ENCODE measurements at regions not wholly inside any gene's neighbourhood (a gene's known extent, or its start where the extent isn't known, plus 50 kb on each side); places are given as distances from the start of the nearest gene placed in this dataset.
A peak's percentile ranks its signal among the peaks of the same experiment; 100 is the strongest.
"Not testable (repeated sequence)": the region's sequence is repeated elsewhere in the genome, so short reads cannot be mapped to it uniquely, and the experiment has no call there.

- DNase-seq: no peak
These were observed 256.3 kb upstream of the RFC3 start for GRCh38 chr13:33561627-33562026.

- DNase-seq: no peak
These were observed 246.3 kb upstream of the RFC3 start for GRCh38 chr13:33571618-33572017.

DNA sequence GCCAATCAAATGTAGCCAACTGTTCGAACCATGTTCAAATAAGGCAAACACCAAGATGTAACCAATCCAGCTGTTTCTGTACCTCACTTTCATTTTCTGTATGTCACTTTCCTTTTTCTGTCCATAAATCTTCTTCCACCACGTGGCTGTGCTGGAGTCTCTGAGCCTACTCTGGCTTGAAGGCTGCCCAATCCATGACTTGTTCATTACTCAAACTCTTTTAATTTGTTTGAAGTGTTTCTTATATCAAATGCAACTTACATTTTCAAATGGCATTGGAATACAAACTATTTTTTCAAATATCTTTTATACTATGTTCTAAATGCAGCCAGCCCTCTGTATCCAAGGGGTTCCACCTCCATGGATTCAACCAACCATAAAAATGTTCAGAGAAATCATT is 245.6 kb upstream of the RFC3 start:
- DNase-seq: not testable (repeated sequence)

GRCh38 chr13:33575378-33575777 is 242.6 kb upstream of the RFC3 start:
- DNase-seq: no peak

DNA sequence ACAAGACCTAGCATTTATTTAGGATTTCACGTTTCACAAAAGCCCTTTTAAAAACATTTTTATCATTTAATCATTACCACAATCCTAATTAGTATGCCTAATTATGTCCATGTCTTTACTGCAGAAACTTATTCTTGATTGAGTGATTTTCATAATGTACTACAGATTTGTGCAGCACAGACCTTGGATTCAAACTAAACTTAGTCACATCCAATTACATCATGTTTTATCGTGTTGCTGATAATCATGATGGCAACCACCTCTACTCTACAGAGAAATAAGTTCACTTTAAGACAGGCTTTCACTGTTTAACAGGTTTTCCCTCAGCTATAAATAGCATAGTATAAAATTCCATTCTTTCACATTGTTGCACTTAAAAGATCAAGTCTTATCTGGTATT is 240.9 kb upstream of the RFC3 start:
- DNase-seq: no peak

DNA sequence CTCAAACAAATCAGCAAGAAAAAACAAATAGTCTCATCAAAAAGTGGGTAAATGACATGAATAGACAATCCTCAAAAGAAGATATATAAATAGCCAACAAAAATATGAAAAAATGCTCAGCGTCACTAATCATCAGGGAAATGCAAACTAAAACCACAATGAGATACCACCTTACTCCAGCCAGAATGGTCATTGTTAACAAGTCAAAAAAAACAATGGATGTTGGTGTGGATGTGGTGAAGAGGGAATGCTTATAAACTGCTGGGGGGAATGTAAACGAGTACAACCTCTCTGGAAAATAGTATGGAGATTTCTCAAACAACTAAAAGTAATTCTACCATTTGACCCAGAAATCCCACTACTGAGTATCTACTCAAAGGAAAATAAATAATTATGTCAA is 239.2 kb upstream of the RFC3 start:
- DNase-seq: no peak

GRCh38 chr13:33582121-33582520 is 235.8 kb upstream of the RFC3 start:
- no peak for DNase-seq

DNA sequence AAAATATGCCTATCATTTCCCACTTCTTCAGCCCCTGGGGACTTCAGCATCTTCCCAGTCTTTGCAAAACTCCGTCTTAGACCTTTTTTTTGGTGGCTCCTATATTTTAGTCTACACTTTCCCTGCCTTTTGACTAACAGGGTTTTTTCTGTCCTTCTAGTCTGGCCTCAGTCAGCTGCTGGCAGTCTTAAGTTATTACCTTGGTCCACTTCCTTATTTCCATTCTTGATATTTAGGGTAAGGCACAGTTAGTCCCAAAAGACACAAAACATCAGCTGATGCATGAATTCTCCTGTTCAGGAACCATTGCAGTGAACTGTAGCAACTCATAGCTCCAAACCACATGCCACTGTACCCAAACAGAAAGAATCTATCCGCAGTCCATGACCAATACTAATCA is 234.6 kb upstream of the RFC3 start:
- DNase-seq: no peak

DNA sequence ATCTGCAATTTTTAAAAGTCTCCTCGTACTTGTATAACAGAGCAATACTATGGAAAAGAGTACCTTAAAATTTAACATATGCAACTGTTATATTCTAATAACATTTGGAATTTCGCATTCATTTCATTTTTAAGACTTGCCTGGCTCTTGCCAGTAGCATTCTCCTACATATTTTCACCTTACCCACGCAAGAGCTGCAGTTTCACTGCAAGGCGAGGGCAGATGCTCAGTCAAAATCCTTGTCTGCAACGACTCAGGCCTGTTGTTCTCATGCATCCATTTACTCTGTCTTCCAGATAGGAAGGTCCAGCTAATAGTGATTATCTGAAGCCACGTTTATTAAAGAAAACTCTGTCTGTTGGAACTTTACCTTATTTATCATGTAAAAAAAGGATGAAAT is 227.0 kb upstream of the RFC3 start:
- no peak for DNase-seq

GRCh38 chr13:33606692-33607091 is 211.3 kb upstream of the RFC3 start:
- no peak for DNase-seq

DNA sequence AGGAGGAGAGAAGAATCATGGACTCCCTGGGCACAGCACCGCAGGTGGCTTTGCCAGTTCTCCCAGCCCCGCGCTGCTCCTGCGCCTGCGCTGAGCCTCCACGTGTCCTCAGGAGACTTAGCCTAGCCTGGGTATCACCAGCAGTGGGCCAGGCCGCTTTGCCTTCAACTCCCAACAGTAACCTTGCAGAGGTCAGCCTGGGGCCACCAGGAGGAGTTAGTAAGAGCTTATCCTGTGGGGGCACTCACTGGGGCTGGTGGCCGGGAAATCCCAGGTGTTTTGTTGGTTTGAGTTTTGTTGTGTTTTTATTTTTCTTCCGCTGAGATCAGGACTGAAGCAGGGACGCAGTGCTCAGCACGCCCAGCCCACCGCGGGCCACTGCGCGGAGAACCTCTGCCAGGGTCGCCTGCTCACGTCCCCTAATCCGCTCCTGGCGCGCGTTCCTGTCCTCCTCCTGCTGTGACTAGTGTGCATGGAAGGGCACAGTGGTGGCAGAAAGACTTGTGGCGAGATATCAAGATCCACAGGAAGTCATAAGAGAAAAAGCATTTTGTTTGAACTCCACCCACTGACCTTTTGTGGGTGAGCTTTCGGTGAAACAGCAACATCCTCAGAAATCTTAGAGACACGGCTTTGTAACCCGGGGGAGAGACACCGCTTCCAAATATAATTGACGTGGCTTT is 207.4 kb upstream of the RFC3 start:
- DNase-seq: peak; percentile 74

- no peak for DNase-seq
These were observed 206.7 kb upstream of the RFC3 start for GRCh38 chr13:33611121-33611805.

- DNase-seq: peak; percentile 19
These were observed 205.0 kb upstream of the RFC3 start for GRCh38 chr13:33612641-33613638.

DNA sequence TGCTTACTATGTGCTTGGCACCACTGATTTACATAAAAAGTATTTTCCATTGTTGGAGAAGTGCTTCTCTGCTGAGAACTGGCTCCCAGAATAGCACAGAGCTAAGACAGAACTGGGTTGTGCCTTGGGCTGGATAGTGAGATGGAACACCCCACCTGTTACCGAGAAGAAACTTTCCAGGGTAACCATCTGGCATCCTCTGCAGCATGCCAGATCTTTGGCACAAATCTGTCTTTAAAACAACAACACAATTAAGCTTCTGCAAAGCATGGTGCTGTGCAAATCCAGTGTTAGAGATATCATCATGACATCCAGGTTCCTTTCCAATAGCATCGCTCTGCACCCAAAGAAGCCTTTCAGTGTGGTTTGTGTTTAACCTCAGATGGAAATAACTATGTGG is 202.5 kb upstream of the RFC3 start:
- no peak for DNase-seq

DNA sequence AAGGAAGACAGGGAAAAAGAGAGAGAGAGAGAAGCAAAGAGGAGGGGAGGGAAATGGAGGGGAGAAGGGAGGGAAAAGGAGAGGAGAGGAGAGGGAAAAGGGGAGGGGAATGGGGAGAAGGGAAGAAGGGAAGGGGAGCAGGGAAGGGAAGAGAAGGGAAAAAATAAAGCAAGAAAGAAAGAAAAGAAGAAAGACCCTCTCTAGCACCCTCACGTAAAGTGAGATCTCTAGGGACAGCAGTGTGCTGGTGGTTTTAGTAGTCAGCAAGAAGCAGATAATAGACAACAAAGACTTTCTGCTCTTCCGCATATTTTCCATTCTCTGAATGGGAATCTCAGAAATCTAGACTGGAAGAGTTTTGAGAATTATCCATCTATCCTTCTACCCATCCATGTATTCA is 201.8 kb upstream of the RFC3 start:
- no peak for DNase-seq

DNA sequence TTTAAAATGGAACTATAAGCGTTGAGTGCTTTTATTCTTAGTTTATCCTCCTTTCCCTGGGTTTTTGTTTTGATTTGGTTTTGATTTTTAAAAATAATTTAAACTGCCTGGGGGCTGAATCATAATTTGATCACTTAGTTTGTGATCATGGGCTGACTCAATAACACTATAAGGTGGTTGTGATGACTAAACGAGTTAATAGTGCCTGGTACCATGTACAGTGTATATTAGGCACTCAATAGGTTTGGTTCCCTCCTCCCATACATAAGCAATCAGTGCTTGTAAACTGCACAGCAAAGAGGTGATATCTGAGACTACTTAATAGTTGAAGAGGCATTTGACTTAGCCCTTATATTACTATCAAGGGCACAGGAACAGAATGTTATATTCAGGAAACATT is 200.9 kb upstream of the RFC3 start:
- DNase-seq: no peak

DNA sequence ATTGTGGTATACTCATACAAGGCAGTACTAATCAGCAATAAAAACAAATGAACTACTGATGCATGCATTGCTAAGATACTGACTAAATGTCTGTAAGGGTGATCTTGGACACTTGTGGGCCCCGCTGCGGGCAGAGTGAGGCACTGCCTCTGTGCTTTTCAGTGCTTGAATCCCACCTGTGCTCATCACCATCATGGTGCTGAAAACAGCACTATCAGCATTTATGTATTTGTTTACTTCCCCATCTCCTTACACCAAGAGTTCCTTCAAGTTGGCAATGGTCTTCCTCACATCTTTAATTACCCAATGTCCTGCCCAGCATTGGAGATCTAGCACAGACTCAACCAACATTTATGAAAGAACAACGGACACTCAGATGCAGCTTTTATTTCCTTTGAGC is 193.7 kb upstream of the RFC3 start:
- DNase-seq: no peak

GRCh38 chr13:33624740-33625139 is 193.2 kb upstream of the RFC3 start:
- no peak for DNase-seq

DNA sequence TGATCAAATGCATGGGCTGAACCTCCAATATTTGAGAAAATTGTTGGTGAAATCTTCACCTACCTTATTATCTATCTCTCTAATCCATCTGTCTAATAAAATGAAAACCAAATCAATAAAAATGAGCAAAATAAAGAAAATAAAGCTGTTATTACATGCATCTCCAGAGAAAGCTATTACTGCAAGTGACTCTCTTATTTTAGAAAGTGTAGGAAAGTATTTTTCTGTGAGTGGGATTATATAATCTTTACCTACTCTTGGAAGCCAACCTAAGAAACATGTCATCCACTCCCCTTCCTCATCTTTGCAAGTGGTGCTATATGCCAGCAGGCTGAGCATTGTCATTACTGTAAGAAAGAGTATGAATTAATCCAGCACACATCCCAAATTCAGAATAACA is 191.5 kb upstream of the RFC3 start:
- no peak for DNase-seq

DNA sequence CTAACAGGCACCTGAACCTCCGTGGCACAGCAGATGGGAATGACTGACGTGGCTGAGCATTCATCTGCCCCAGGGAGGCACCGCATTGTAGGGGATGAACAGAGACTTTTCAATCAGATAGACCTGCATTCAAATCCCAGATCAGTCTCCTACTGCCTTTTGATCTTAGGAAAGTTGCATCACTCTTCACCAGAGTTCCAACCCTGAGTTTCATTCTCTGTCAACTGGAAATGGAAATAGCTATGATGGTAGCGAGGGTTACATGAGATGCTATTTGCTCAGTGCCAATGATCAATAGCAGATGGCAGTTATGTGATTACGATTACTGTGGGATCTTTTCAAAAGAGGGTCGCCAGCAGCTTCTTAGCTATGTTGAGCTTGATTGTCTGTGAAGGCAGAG is 189.3 kb upstream of the RFC3 start:
- DNase-seq: no peak

GRCh38 chr13:33629605-33630360 is 188.2 kb upstream of the RFC3 start:
- DNase-seq: no peak

DNA sequence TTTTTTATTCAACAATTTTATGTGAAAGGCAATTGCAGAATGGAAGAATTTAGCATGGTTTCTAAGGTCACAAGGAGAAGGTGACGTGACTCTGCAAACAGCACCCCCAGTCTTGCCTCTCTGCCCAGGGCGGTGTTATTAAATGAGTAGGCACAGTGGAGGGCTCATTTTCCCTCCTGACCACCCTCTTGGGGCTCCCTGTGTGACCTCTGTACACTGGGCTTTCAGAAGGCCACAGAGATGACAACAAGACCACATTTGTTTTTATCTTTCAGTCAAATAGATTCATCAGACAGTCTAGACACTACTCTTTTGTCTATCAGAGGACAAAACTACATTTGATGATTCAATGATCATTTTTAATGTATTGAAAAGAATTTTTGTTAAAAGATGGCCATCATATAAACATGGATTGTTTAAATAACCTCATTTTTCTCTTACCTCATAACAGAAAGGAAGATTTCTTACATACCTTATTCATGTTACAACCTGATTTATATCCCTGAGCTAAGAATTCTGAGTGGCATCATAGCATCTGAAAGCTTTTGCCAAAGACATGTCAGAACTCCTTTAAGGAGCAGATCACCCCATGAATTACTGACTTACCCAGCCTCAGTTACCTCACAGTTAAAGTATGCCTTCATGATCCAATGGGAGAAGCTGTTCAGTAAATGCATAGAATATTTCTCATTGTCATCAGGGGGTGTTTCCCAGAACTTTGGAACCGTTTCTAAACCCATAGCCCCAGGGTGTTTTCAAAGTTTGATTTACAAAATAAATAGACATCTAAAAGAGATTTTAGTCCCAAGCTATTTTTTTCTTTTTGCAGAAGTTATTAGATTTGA is 184.0 kb upstream of the RFC3 start:
- no peak for DNase-seq

Measured in stimulated activated naive CD4-positive, alpha-beta T cell treated with Interleukin-2 at 50 U/mL for 16 hours (primary cell).